SK-N-SH (cell line): ENCODE measurements at regions not wholly inside any gene's neighbourhood (a gene's known extent, or its start where the extent isn't known, plus 50 kb on each side); places are given as distances from the start of the nearest gene placed in this dataset.

ENCODE experiments used
- CTCF ChIA-PET: fragments of 300-600, 350-600 bp; formaldehyde crosslinking; extraction: SDS; loops from one replicate; lab custom pipeline; 2021; lab: Yijun Ruan, JAX
- POLR2A ChIA-PET: fragments of 350-600 bp; sonication (Branson Sonifier 250); formaldehyde crosslinking; extraction: SDS; loops from one replicate; lab custom pipeline; 2020; ENCODE audit warnings: antibody characterized with exemption, inconsistent platforms; lab: Yijun Ruan, JAX
- DNase-seq: peaks from one replicate; pipeline ENCODE4 v3.0.0; 2012
- H2AFZ ChIP-seq: fragments of 200-600 bp; sonication (generic); 2 replicates; pipeline ENCODE4 v1.8.1; 2016; ENCODE audit warnings: antibody characterized with exemption, mild to moderate bottlenecking, low read depth
- H3F3A ChIP-seq: fragments of 200-600 bp; sonication (generic); replicated peaks from 2 replicates; pipeline ENCODE3; 2016; ENCODE audit warnings: antibody characterized with exemption, mild to moderate bottlenecking; ENCODE audit not compliant: insufficient read depth
- H3K27ac ChIP-seq, 2 experiments: fragments of 200-500 bp in 1 of 2; fragments of 200-600 bp in 1 of 2; sonication (Bioruptor generic) in 1 of 2; sonication (generic), shearing (Covaris generic) in 1 of 2; 2 replicates each; pipeline versions ENCODE4 v1.5.1 to v1.6.1; 2014 to 2016; ENCODE audit warnings: low read depth in 2 of 2, inconsistent platforms in 1 of 2, low read length in 1 of 2, mild to moderate bottlenecking in 1 of 2, mixed read lengths in 1 of 2
- H3K27me3 ChIP-seq: fragments of 200-600 bp; sonication (generic), shearing (Covaris generic); 2 replicates; pipeline ENCODE4 v1.6.1; 2016; ENCODE audit warnings: mixed run types; ENCODE audit not compliant: insufficient read depth
- H3K36me3 ChIP-seq, 2 experiments: fragments of 200-500 bp in 1 of 2; fragments of 200-600 bp in 1 of 2; sonication (Bioruptor generic) in 1 of 2; sonication (generic) in 1 of 2; replicated peaks in 1 of 2; 2 replicates each; pipeline versions ENCODE3 to v1.5.1; 2014 to 2016; ENCODE audit warnings: low read length in 1 of 2, mild to moderate bottlenecking in 1 of 2; ENCODE audit not compliant: insufficient read depth in 2 of 2, control insufficient read depth in 1 of 2
- H3K4me1 ChIP-seq, 2 experiments: fragments of 200-500 bp in 1 of 2; fragments of 200-600 bp in 1 of 2; sonication (Bioruptor generic) in 1 of 2; sonication (generic), shearing (Covaris generic) in 1 of 2; 2 replicates each; pipeline versions ENCODE4 v1.5.1 to v1.6.1; 2014 to 2016; ENCODE audit warnings: low read depth in 1 of 2, low read length in 1 of 2, mixed run types in 1 of 2; ENCODE audit not compliant: insufficient read depth in 2 of 2, control insufficient read depth in 1 of 2
- H3K4me2 ChIP-seq: fragments of 200-600 bp; sonication (generic), shearing (Covaris generic); 2 replicates; pipeline ENCODE4 v1.6.1; 2017; ENCODE audit warnings: mixed run types
- H3K4me3 ChIP-seq, 2 experiments: fragments of 200-500 bp in 1 of 2; fragments of 200-600 bp in 1 of 2; sonication (Bioruptor generic) in 1 of 2; sonication (generic), shearing (Covaris generic) in 1 of 2; 2 replicates each; pipeline versions ENCODE4 v1.5.1 to v1.8.1; 2014 to 2016; ENCODE audit warnings: low read depth in 2 of 2, inconsistent platforms in 1 of 2, low read length in 1 of 2, mild to moderate bottlenecking in 1 of 2, mixed read lengths in 1 of 2, moderate library complexity in 1 of 2
- H3K79me2 ChIP-seq: fragments of 200-600 bp; sonication (generic); 2 replicates; pipeline ENCODE4 v1.8.1; 2017; ENCODE audit warnings: mild to moderate bottlenecking; ENCODE audit not compliant: insufficient read depth
- H3K9ac ChIP-seq: fragments of 200-600 bp; sonication (generic); 2 replicates; pipeline ENCODE4 v1.6.1; 2017; ENCODE audit warnings: mixed run types
- H3K9me2 ChIP-seq: fragments of 200-600 bp; sonication (generic); 2 replicates; pipeline ENCODE4 v1.6.1; 2017; ENCODE audit warnings: mixed run types
- H3K9me3 ChIP-seq: fragments of 200-600 bp; sonication (generic); 2 replicates; pipeline ENCODE4 v1.6.1; 2017; ENCODE audit warnings: mixed run types, mild to moderate bottlenecking, moderate library complexity
- H4K20me1 ChIP-seq: fragments of 200-600 bp; sonication (generic); 2 replicates; pipeline ENCODE4 v1.6.1; 2017; ENCODE audit warnings: mild to moderate bottlenecking, mixed run types; ENCODE audit not compliant: insufficient read depth
- FOSL2 ChIP-seq: IDR thresholded peaks from 2 replicates; pipeline ENCODE4 v1.4.0; 2012; ENCODE audit warnings: low read depth, mild to moderate bottlenecking, moderate library complexity, borderline replicate concordance
- JUND ChIP-seq: IDR thresholded peaks from 2 replicates; pipeline ENCODE4 v1.4.0; 2012
- NFIC ChIP-seq: IDR thresholded peaks from 2 replicates; pipeline ENCODE4 v1.4.0; 2012; ENCODE audit warnings: borderline replicate concordance
- NRF1 ChIP-seq: IDR thresholded peaks from 2 replicates; pipeline ENCODE4 v1.6.1; 2012; ENCODE audit warnings: low read depth, mild to moderate bottlenecking, low read length
- RCOR1 ChIP-seq: fragments of 150-350 bp; IDR thresholded peaks from 2 replicates; pipeline ENCODE4 v1.6.1; 2017; ENCODE audit warnings: antibody characterized with exemption, low read length
- RXRA ChIP-seq: IDR thresholded peaks from 2 replicates; pipeline ENCODE4 v1.4.0; 2012; ENCODE audit warnings: low read depth, mild to moderate bottlenecking, borderline replicate concordance
- SMC3 ChIP-seq: IDR thresholded peaks from 2 replicates; pipeline ENCODE4 v1.6.1; 2012; ENCODE audit warnings: low read depth, low read length, improper control_type of control experiment
- TAF1 ChIP-seq: IDR thresholded peaks from 2 replicates; pipeline ENCODE4 v1.6.1; 2012; ENCODE audit warnings: low read depth, mild to moderate bottlenecking, low read length, moderate library complexity, borderline replicate concordance
- WGBS: methylation state at CpG from one replicate; pipeline ENCODE4 v1.1.6; 2017; ENCODE audit warnings: low lambda C conversion rate; 5-methylcytosine and 5-hydroxymethylcytosine counted together
- TF ChIP-seq, protein P1 (sequence below): IDR thresholded peaks from 2 replicates; pipeline ENCODE4; 2012
- TF ChIP-seq, protein P2 (sequence below): IDR thresholded peaks from 2 replicates; pipeline ENCODE4 v1.4.0; 2012; ENCODE audit warnings: low read depth
- TF ChIP-seq, protein P3 (sequence below): IDR thresholded peaks from 2 replicates; pipeline ENCODE4 v1.6.1; 2012; ENCODE audit warnings: mild to moderate bottlenecking, low read depth, low read length, moderate library complexity

GRCh38 chr16:51524070-51524469 is 373.0 kb upstream of the SALL1 start:
- Histone ChIP-seq H4K20me1 (no peaks in the 10 kb centered on the region), H3K4me2 (no peak overlapping the region), H3K9me3 (no peaks in the 10 kb centered on the region), H3K4me3 (no peak overlapping the region), H3K79me2 (no peaks in the 10 kb centered on the region), H3K27ac (no peak overlapping the region), H3K9ac (no peak overlapping the region), H3F3A (no peaks in the 10 kb centered on the region), H3K9me2 (no peaks in the 10 kb centered on the region), H3K4me1 (no peaks in the 10 kb centered on the region; a peak in 1 of 4 replicates), H2AFZ (no peak overlapping the region)
- POLR2A ChIA-PET: no interaction called here
- CTCF ChIA-PET: no interaction called here
- DNase-seq: no peak
- TF ChIP-seq, protein P1, sequence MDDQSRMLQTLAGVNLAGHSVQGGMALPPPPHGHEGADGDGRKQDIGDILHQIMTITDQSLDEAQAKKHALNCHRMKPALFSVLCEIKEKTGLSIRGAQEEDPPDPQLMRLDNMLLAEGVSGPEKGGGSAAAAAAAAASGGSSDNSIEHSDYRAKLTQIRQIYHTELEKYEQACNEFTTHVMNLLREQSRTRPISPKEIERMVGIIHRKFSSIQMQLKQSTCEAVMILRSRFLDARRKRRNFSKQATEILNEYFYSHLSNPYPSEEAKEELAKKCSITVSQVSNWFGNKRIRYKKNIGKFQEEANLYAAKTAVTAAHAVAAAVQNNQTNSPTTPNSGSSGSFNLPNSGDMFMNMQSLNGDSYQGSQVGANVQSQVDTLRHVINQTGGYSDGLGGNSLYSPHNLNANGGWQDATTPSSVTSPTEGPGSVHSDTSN: no peak
- TF ChIP-seq RCOR1 (no peak), JUND (no peak), FOSL2 (no peak)
- TF ChIP-seq, all 33 proteins: peak for 0
- 59% methylated on average over 4 of the region's 4 CpGs for WGBS
- Histone ChIP-seq H3K36me3 (no peaks in the 10 kb centered on the region), H3K27me3 (no peaks in the 10 kb centered on the region)

DNA sequence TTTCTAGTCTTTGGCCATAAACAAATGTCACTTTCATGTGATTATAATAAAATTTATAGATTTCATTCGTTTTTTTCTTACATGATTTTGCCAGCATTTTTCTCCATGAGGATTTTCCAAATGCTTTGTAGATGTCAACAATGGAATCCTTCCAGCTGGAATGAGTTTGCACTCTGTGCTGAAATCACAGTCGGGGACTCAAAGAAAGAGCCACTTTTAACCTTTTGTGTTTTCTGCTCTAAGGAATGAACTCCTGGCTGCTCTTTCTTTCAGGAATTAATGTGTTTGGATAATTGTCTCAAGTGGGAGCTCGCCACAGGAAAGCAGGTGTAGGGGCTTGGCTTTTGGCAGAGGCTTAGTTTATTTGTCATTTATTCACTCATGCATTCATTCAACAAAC is 372.3 kb upstream of the SALL1 start:
- no peak overlapping the region for H2AFZ ChIP-seq
- 34% methylated on average over 3 of the region's 3 CpGs for WGBS
- CTCF ChIA-PET: no interaction called here
- H3K9me3 ChIP-seq: no peaks in the 10 kb centered on the region
- H3K9ac ChIP-seq: no peak overlapping the region
- H3K4me3 ChIP-seq: no peak overlapping the region
- no peaks in the 10 kb centered on the region for H3K36me3 ChIP-seq
- H3K9me2 ChIP-seq: no peaks in the 10 kb centered on the region
- no peaks in the 10 kb centered on the region for H3F3A ChIP-seq
- H4K20me1 ChIP-seq: no peaks in the 10 kb centered on the region
- no peak for TF ChIP-seq RXRA
- TF ChIP-seq, protein P2, sequence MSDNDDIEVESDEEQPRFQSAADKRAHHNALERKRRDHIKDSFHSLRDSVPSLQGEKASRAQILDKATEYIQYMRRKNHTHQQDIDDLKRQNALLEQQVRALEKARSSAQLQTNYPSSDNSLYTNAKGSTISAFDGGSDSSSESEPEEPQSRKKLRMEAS: no peak
- TF ChIP-seq NFIC: no peak
- TF ChIP-seq, protein P3, sequence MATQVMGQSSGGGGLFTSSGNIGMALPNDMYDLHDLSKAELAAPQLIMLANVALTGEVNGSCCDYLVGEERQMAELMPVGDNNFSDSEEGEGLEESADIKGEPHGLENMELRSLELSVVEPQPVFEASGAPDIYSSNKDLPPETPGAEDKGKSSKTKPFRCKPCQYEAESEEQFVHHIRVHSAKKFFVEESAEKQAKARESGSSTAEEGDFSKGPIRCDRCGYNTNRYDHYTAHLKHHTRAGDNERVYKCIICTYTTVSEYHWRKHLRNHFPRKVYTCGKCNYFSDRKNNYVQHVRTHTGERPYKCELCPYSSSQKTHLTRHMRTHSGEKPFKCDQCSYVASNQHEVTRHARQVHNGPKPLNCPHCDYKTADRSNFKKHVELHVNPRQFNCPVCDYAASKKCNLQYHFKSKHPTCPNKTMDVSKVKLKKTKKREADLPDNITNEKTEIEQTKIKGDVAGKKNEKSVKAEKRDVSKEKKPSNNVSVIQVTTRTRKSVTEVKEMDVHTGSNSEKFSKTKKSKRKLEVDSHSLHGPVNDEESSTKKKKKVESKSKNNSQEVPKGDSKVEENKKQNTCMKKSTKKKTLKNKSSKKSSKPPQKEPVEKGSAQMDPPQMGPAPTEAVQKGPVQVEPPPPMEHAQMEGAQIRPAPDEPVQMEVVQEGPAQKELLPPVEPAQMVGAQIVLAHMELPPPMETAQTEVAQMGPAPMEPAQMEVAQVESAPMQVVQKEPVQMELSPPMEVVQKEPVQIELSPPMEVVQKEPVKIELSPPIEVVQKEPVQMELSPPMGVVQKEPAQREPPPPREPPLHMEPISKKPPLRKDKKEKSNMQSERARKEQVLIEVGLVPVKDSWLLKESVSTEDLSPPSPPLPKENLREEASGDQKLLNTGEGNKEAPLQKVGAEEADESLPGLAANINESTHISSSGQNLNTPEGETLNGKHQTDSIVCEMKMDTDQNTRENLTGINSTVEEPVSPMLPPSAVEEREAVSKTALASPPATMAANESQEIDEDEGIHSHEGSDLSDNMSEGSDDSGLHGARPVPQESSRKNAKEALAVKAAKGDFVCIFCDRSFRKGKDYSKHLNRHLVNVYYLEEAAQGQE: no peak
- no peak for TF ChIP-seq JUND
- TF ChIP-seq, protein P1: no peak
- TF ChIP-seq SMC3: no peak
- TF ChIP-seq TAF1: no peak
- no peak for TF ChIP-seq NRF1
- no peak for DNase-seq
- H3K27me3 ChIP-seq: no peaks in the 10 kb centered on the region
- H3K4me1 ChIP-seq: no peaks in the 10 kb centered on the region; a peak in 1 of 4 replicates
- no peaks in the 10 kb centered on the region for H3K79me2 ChIP-seq
- no peak overlapping the region for H3K27ac ChIP-seq
- H3K4me2 ChIP-seq: no peak overlapping the region
- POLR2A ChIA-PET: no interaction called here
